Suprapubic skin (tissue), 4 donors: ENCODE measurements at regions not wholly inside any gene's neighbourhood (a gene's known extent, or its start where the extent isn't known, plus 50 kb on each side); places are given as distances from the start of the nearest gene placed in this dataset.

Experiments
- DNase-seq, 2 donors: peaks; one replicate each; pipeline ENCODE4 v3.0.0-alpha.2; 2019; ENCODE audit warnings: low spot score in 2 of 2
- H3K27ac ChIP-seq: fragments of 200-600 bp; sonication (generic); one replicate; pipeline ENCODE4 v1.5.1; 2019
- H3K27me3 ChIP-seq: fragments of 200-600 bp; sonication (generic); one replicate; pipeline ENCODE4 v1.5.1; 2019
- H3K36me3 ChIP-seq: fragments of 200-600 bp; sonication (generic); one replicate; pipeline ENCODE4 v1.5.1; 2019
- H3K4me1 ChIP-seq: fragments of 200-600 bp; sonication (generic); one replicate; pipeline ENCODE4 v1.5.1; 2019
- H3K4me3 ChIP-seq: fragments of 200-600 bp; sonication (generic); one replicate; pipeline ENCODE4 v1.5.1; 2019; ENCODE audit warnings: mild to moderate bottlenecking
- H3K9me3 ChIP-seq: fragments of 200-600 bp; sonication (generic); one replicate; pipeline ENCODE4 v1.5.1; 2019
- CTCF ChIP-seq, 2 donors: fragments of 200-600 bp in 1 of 2; fragments of 450-650 bp in 1 of 2; sonication (generic) in 1 of 2; IDR thresholded peaks; one replicate each; pipeline ENCODE4 v1.5.1; 2016 to 2019; ENCODE audit warnings: antibody characterized with exemption in 2 of 2, mild to moderate bottlenecking in 1 of 2, moderate library complexity in 1 of 2
- EP300 ChIP-seq: sonication (generic); formaldehyde crosslinking; IDR thresholded peaks from one replicate; pipeline ENCODE4 v1.6.1; 2017; ENCODE audit warnings: antibody characterized with exemption
- POLR2A ChIP-seq, 2 donors: fragments of 450-650 bp; IDR thresholded peaks; one replicate each; pipeline ENCODE4 v1.6.1; 2017; ENCODE audit warnings: antibody characterized with exemption in 2 of 2, mild to moderate bottlenecking in 2 of 2, moderate library complexity in 2 of 2
- POLR2AphosphoS5 ChIP-seq, 3 donors: sonication (generic); formaldehyde crosslinking; IDR thresholded peaks; one replicate each; pipeline ENCODE4 v1.6.1; 2017; ENCODE audit warnings: antibody characterized with exemption in 3 of 3
- WGBS: methylation state at CpG from one replicate; pipeline ENCODE4 v1.1.5; 2018; 5-methylcytosine and 5-hydroxymethylcytosine counted together

- TF ChIP-seq EP300 (no peak), POLR2AphosphoS5 (IDR thresholded peaks at IDR 0.05) (no peak)
- no peaks in the 10 kb centered on the region for H3K4me1 ChIP-seq
- no peak overlapping the region for H3K4me3 ChIP-seq
- H3K27me3 ChIP-seq, result no peaks in the 10 kb centered on the region
- 54% methylated on average over 2 of the region's 2 CpGs for WGBS
- H3K9me3 ChIP-seq, result no peaks in the 10 kb centered on the region
- no peak for DNase-seq
- H3K36me3 ChIP-seq, result no peaks in the 10 kb centered on the region
- H3K27ac ChIP-seq, result no peak overlapping the region
These were observed 518.0 kb downstream of the CD109 start for GRCh38 chr6:74213995-74214394.

GRCh38 chr6:74208239-74208638 is 512.2 kb downstream of the CD109 start:
- Histone ChIP-seq H3K36me3 (no peaks in the 10 kb centered on the region), H3K4me3 (no peak overlapping the region), H3K4me1 (no peaks in the 10 kb centered on the region), H3K9me3 (peaks cover 10% of the 10 kb centered on the region), H3K27ac (no peak overlapping the region), H3K27me3 (no peaks in the 10 kb centered on the region)
- TF ChIP-seq EP300, result no peak
- no peak for TF ChIP-seq POLR2AphosphoS5 (IDR thresholded peaks at IDR 0.05)
- TF ChIP-seq POLR2A (IDR thresholded peaks at IDR 0.05), result no peak
- no peak for TF ChIP-seq CTCF (IDR thresholded peaks at IDR 0.05)
- DNase-seq, result no peak
- WGBS, result 86% methylated on average over 2 of the region's 2 CpGs

- 63% methylated on average over 4 of the region's 4 CpGs for WGBS
- no peaks in the 10 kb centered on the region for H3K36me3 ChIP-seq
- no peak overlapping the region for H3K27ac ChIP-seq
- no peak overlapping the region for H3K4me3 ChIP-seq
- TF ChIP-seq CTCF (IDR thresholded peaks at IDR 0.05) (no peak), POLR2A (IDR thresholded peaks at IDR 0.05) (no peak), POLR2AphosphoS5 (IDR thresholded peaks at IDR 0.05) (no peak), EP300 (no peak)
- no peaks in the 10 kb centered on the region for H3K27me3 ChIP-seq
- H3K9me3 ChIP-seq, result no peaks in the 10 kb centered on the region
- no peaks in the 10 kb centered on the region for H3K4me1 ChIP-seq
- no peak for DNase-seq
These were observed 503.4 kb downstream of the CD109 start for GRCh38 chr6:74199215-74199915.

GRCh38 chr6:74197310-74197709 is 501.3 kb downstream of the CD109 start:
- TF ChIP-seq CTCF (IDR thresholded peaks at IDR 0.05) (no peak), POLR2A (IDR thresholded peaks at IDR 0.05) (no peak), POLR2AphosphoS5 (IDR thresholded peaks at IDR 0.05) (no peak), EP300 (no peak)
- no peak overlapping the region for H3K27ac ChIP-seq
- H3K4me1 ChIP-seq, result no peaks in the 10 kb centered on the region
- no peak for DNase-seq
- H3K27me3 ChIP-seq, result no peaks in the 10 kb centered on the region
- no peak overlapping the region for H3K4me3 ChIP-seq
- no peaks in the 10 kb centered on the region for H3K9me3 ChIP-seq
- no peaks in the 10 kb centered on the region for H3K36me3 ChIP-seq

- no peaks in the 10 kb centered on the region for H3K36me3 ChIP-seq
- no peak overlapping the region for H3K4me3 ChIP-seq
- no peaks in the 10 kb centered on the region for H3K9me3 ChIP-seq
- H3K27ac ChIP-seq, result peak overlapping the region; percentile 65
- WGBS, result 75% methylated on average over 3 of the region's 3 CpGs
- TF ChIP-seq POLR2A (IDR thresholded peaks at IDR 0.05) (no peak), EP300 (no peak), CTCF (IDR thresholded peaks at IDR 0.05) (no peak), POLR2AphosphoS5 (IDR thresholded peaks at IDR 0.05) (no peak)
- DNase-seq, result no peak
- no peaks in the 10 kb centered on the region for H3K27me3 ChIP-seq
- H3K4me1 ChIP-seq, result no peaks in the 10 kb centered on the region
These were observed 491.8 kb downstream of the CD109 start for GRCh38 chr6:74187811-74188210.

- H3K36me3 ChIP-seq, result no peaks in the 10 kb centered on the region
- WGBS, result 94% methylated on average over 2 of the region's 5 CpGs
- no peaks in the 10 kb centered on the region for H3K4me1 ChIP-seq
- no peaks in the 10 kb centered on the region for H3K9me3 ChIP-seq
- no peak overlapping the region for H3K27ac ChIP-seq
- TF ChIP-seq EP300 (no peak), POLR2AphosphoS5 (IDR thresholded peaks at IDR 0.05) (no peak), POLR2A (IDR thresholded peaks at IDR 0.05) (no peak), CTCF (IDR thresholded peaks at IDR 0.05) (no peak)
- H3K27me3 ChIP-seq, result no peaks in the 10 kb centered on the region
- no peak overlapping the region for H3K4me3 ChIP-seq
- DNase-seq, result peak; percentile 65 to 79
These were observed 487.0 kb downstream of the CD109 start for GRCh38 chr6:74182992-74183391.
